ENCODE measurements at regions not wholly inside any gene's neighbourhood (a gene's known extent, or its start where the extent isn't known, plus 50 kb on each side); places are given as distances from the start of the nearest gene placed in this dataset.

- no peaks in the 10 kb centered on the region for H3K27me3 ChIP-seq (replicated peaks in 1 of 2; ENCODE audit: control insufficient read depth in 2 of 2, extremely low read depth in 1 of 2, insufficient read depth in 2 of 2, low read length in 1 of 2)
- Mint-ChIP-seq H3K36me3 (no peaks in the 10 kb centered on the region), H3K27me3 (no peaks in the 10 kb centered on the region), H3K4me3 (no peak overlapping the region), H3K4me1 (peaks cover 5 to 10% (median 5%) of the 10 kb centered on the region in 3 donors), H3K9me3 (no peaks in the 10 kb centered on the region), H3K27ac (no peak overlapping the region)
- no peak overlapping the region for H3K4me3 ChIP-seq (ENCODE audit: control insufficient read depth in 1 of 2, extremely low read depth in 1 of 2, low read length in 1 of 2)
- ChIA-PET CTCF (no interaction called here), POLR2A (no interaction called here)
- 85% methylated on average over 6 of the region's 10 CpGs for WGBS (ENCODE audit: insufficient coverage)
- ATAC-seq (replicated peaks in 1 of 4) (no peak), DNase-seq (no peak)
- H3K4me1 ChIP-seq (ENCODE audit: control insufficient read depth in 1 of 2, extremely low read depth in 1 of 2, insufficient read depth in 2 of 2, low read length in 2 of 2): peaks cover 3 to 5% of the 10 kb centered on the region in 2 experiments
- no peaks in the 10 kb centered on the region for H3K9me3 ChIP-seq
- no peak overlapping the region for H3K27ac ChIP-seq (ENCODE audit: low read length)
- H3K36me3 ChIP-seq (ENCODE audit: control insufficient read depth in 2 of 2, extremely low read depth in 1 of 2, insufficient read depth in 1 of 2, low read length in 1 of 2): no peaks in the 10 kb centered on the region
Measured at GRCh38 chr20:19079536-19080299, 132.7 kb upstream of the SLC24A3 start.

GRCh38 chr20:19081937-19082336 is 130.5 kb upstream of the SLC24A3 start:
- no CpG with 5 or more reads among the region's 1 CpG for WGBS (ENCODE audit: insufficient coverage)
- H3K4me3 ChIP-seq (ENCODE audit: control insufficient read depth in 1 of 2, extremely low read depth in 1 of 2, low read length in 1 of 2): no peak overlapping the region
- CTCF ChIA-PET: no interaction called here
- no peak overlapping the region for H3K4me3 Mint-ChIP-seq
- no peaks in the 10 kb centered on the region for H3K9me3 ChIP-seq
- no peaks in the 10 kb centered on the region for H3K27me3 ChIP-seq (replicated peaks in 1 of 2; ENCODE audit: control insufficient read depth in 2 of 2, extremely low read depth in 1 of 2, insufficient read depth in 2 of 2, low read length in 1 of 2)
- H3K4me1 ChIP-seq (ENCODE audit: control insufficient read depth in 1 of 2, extremely low read depth in 1 of 2, insufficient read depth in 2 of 2, low read length in 2 of 2): no peaks in the 10 kb centered on the region
- H3K27me3 Mint-ChIP-seq: no peaks in the 10 kb centered on the region
- no peak overlapping the region for H3K27ac ChIP-seq (ENCODE audit: low read length)
- no peak overlapping the region for H3K27ac Mint-ChIP-seq
- no peaks in the 10 kb centered on the region for H3K9me3 Mint-ChIP-seq
- no peaks in the 10 kb centered on the region for H3K36me3 Mint-ChIP-seq
- ATAC-seq (replicated peaks in 1 of 4): no peak
- POLR2A ChIA-PET: no interaction called here
- H3K4me1 Mint-ChIP-seq: no peaks in the 10 kb centered on the region
- no peak for DNase-seq
- no peaks in the 10 kb centered on the region for H3K36me3 ChIP-seq (ENCODE audit: control insufficient read depth in 2 of 2, extremely low read depth in 1 of 2, insufficient read depth in 1 of 2, low read length in 1 of 2)

- Mint-ChIP-seq H3K27me3 (no peaks in the 10 kb centered on the region), H3K4me1 (no peaks in the 10 kb centered on the region), H3K27ac (no peak overlapping the region), H3K9me3 (no peaks in the 10 kb centered on the region), H3K4me3 (no peak overlapping the region), H3K36me3 (no peaks in the 10 kb centered on the region)
- no peak overlapping the region for H3K27ac ChIP-seq (ENCODE audit: low read length)
- no peaks in the 10 kb centered on the region for H3K36me3 ChIP-seq (ENCODE audit: control insufficient read depth in 2 of 2, extremely low read depth in 1 of 2, insufficient read depth in 1 of 2, low read length in 1 of 2)
- ATAC-seq (replicated peaks in 1 of 4) (no peak), DNase-seq (no peak)
- ChIA-PET POLR2A (no interaction called here), CTCF (no interaction called here)
- H3K4me1 ChIP-seq (ENCODE audit: control insufficient read depth in 1 of 2, extremely low read depth in 1 of 2, insufficient read depth in 2 of 2, low read length in 2 of 2): no peaks in the 10 kb centered on the region
- no peaks in the 10 kb centered on the region for H3K9me3 ChIP-seq
- no CpG with 5 or more reads among the region's 8 CpGs for WGBS (ENCODE audit: insufficient coverage)
- no peaks in the 10 kb centered on the region for H3K27me3 ChIP-seq (replicated peaks in 1 of 2; ENCODE audit: control insufficient read depth in 2 of 2, extremely low read depth in 1 of 2, insufficient read depth in 2 of 2, low read length in 1 of 2)
- no peak overlapping the region for H3K4me3 ChIP-seq (ENCODE audit: control insufficient read depth in 1 of 2, extremely low read depth in 1 of 2, low read length in 1 of 2)
Measured at GRCh38 chr20:19083136-19083621, 129.3 kb upstream of the SLC24A3 start.

- H3K4me3 ChIP-seq (ENCODE audit: control insufficient read depth in 1 of 2, extremely low read depth in 1 of 2, low read length in 1 of 2): no peak overlapping the region
- ATAC-seq (replicated peaks in 1 of 4) (no peak), DNase-seq (no peak)
- H3K4me1 ChIP-seq (ENCODE audit: control insufficient read depth in 1 of 2, extremely low read depth in 1 of 2, insufficient read depth in 2 of 2, low read length in 2 of 2): no peaks in the 10 kb centered on the region
- H3K36me3 ChIP-seq (ENCODE audit: control insufficient read depth in 2 of 2, extremely low read depth in 1 of 2, insufficient read depth in 1 of 2, low read length in 1 of 2): no peaks in the 10 kb centered on the region
- CTCF ChIA-PET: no interaction called here
- Mint-ChIP-seq H3K36me3 (no peaks in the 10 kb centered on the region), H3K4me1 (no peaks in the 10 kb centered on the region), H3K9me3 (peaks cover 0 to 4% (median 0%) of the 10 kb centered on the region in 3 donors), H3K4me3 (no peak overlapping the region), H3K27me3 (peaks cover 0 to 3% of the 10 kb centered on the region in 2 donors), H3K27ac (no peak overlapping the region)
- POLR2A ChIA-PET: no interaction called here
- WGBS (ENCODE audit: insufficient coverage): 85% methylated on average over 4 of the region's 5 CpGs
- H3K27me3 ChIP-seq (replicated peaks in 1 of 2; ENCODE audit: control insufficient read depth in 2 of 2, extremely low read depth in 1 of 2, insufficient read depth in 2 of 2, low read length in 1 of 2): peaks cover 0 to 4% of the 10 kb centered on the region in 2 experiments
- no peaks in the 10 kb centered on the region for H3K9me3 ChIP-seq
- no peak overlapping the region for H3K27ac ChIP-seq (ENCODE audit: low read length)
Measured at GRCh38 chr20:19090332-19090731, 122.1 kb upstream of the SLC24A3 start.

GRCh38 chr20:19094959-19095541 is 117.4 kb upstream of the SLC24A3 start:
- WGBS (ENCODE audit: insufficient coverage): 66% methylated on average over 4 of the region's 5 CpGs
- DNase-seq (no peak), ATAC-seq (replicated peaks in 1 of 4) (no peak)
- no peak overlapping the region for H3K4me3 ChIP-seq (ENCODE audit: control insufficient read depth in 1 of 2, extremely low read depth in 1 of 2, low read length in 1 of 2)
- ChIA-PET CTCF (no interaction called here), POLR2A (no interaction called here)
- Mint-ChIP-seq H3K9me3 (peaks cover 0 to 4% (median 0%) of the 10 kb centered on the region in 3 donors), H3K4me1 (no peaks in the 10 kb centered on the region), H3K27ac (no peak overlapping the region), H3K27me3 (peaks cover 0 to 3% of the 10 kb centered on the region in 2 donors), H3K4me3 (no peak overlapping the region), H3K36me3 (no peaks in the 10 kb centered on the region)
- peaks cover 0 to 4% of the 10 kb centered on the region in 2 experiments for H3K27me3 ChIP-seq (replicated peaks in 1 of 2; ENCODE audit: control insufficient read depth in 2 of 2, extremely low read depth in 1 of 2, insufficient read depth in 2 of 2, low read length in 1 of 2)
- no peaks in the 10 kb centered on the region for H3K4me1 ChIP-seq (ENCODE audit: control insufficient read depth in 1 of 2, extremely low read depth in 1 of 2, insufficient read depth in 2 of 2, low read length in 2 of 2)
- H3K9me3 ChIP-seq: no peaks in the 10 kb centered on the region
- no peak overlapping the region for H3K27ac ChIP-seq (ENCODE audit: low read length)
- H3K36me3 ChIP-seq (ENCODE audit: control insufficient read depth in 2 of 2, extremely low read depth in 1 of 2, insufficient read depth in 1 of 2, low read length in 1 of 2): no peaks in the 10 kb centered on the region

GRCh38 chr20:19095762-19096161 is 116.7 kb upstream of the SLC24A3 start:
- Histone ChIP-seq H3K9me3 (no peaks in the 10 kb centered on the region), H3K27me3 (replicated peaks in 1 of 2; ENCODE audit: control insufficient read depth in 2 of 2, extremely low read depth in 1 of 2, insufficient read depth in 2 of 2, low read length in 1 of 2) (peaks cover 0 to 4% of the 10 kb centered on the region in 2 experiments), H3K27ac (ENCODE audit: low read length) (no peak overlapping the region), H3K4me3 (ENCODE audit: control insufficient read depth in 1 of 2, extremely low read depth in 1 of 2, low read length in 1 of 2) (no peak overlapping the region), H3K4me1 (ENCODE audit: control insufficient read depth in 1 of 2, extremely low read depth in 1 of 2, insufficient read depth in 2 of 2, low read length in 2 of 2) (no peaks in the 10 kb centered on the region), H3K36me3 (ENCODE audit: control insufficient read depth in 2 of 2, extremely low read depth in 1 of 2, insufficient read depth in 1 of 2, low read length in 1 of 2) (no peaks in the 10 kb centered on the region)
- Mint-ChIP-seq H3K9me3 (peaks cover 0 to 1% (median 0%) of the 10 kb centered on the region in 3 donors), H3K27ac (no peak overlapping the region), H3K27me3 (peaks cover 0 to 1% of the 10 kb centered on the region in 2 donors), H3K4me3 (no peak overlapping the region), H3K4me1 (no peaks in the 10 kb centered on the region), H3K36me3 (no peaks in the 10 kb centered on the region)
- DNase-seq (no peak), ATAC-seq (replicated peaks in 1 of 4) (no peak)
- POLR2A ChIA-PET: no interaction called here
- CTCF ChIA-PET: no interaction called here
- 56% methylated on average over 3 of the region's 5 CpGs for WGBS (ENCODE audit: insufficient coverage)

All from T-cell (primary cell).